H1 (cell line): ENCODE measurements at regions not wholly inside any gene's neighbourhood (a gene's known extent, or its start where the extent isn't known, plus 50 kb on each side); places are given as distances from the start of the nearest gene placed in this dataset.

Experiments used
- CTCF ChIA-PET: fragments of 300-600 bp; sonication (Branson Sonifier 250); formaldehyde crosslinking; loops from one replicate; lab custom pipeline; 2021; ENCODE audit not compliant: partially characterized antibody; lab: Charles Lee
- POLR2A ChIA-PET: fragments of 300-600 bp; sonication (Branson Sonifier 250); formaldehyde crosslinking; loops from one replicate; lab custom pipeline; 2021; ENCODE audit warnings: inconsistent platforms; ENCODE audit not compliant: partially characterized antibody; lab: Charles Lee
- DNase-seq, 2 experiments: peaks; one replicate each; pipeline versions ENCODE4 v3.0.0 to v3.0.0-alpha.2; 2010 to 2022; ENCODE audit warnings: low spot score in 2 of 2, low read depth in 1 of 2, mixed read lengths in 1 of 2
- FAIRE-seq: peaks from 2 replicates; lab custom pipeline; 2011; peaks lifted over from hg19 to GRCh38; lab: Jason Lieb, UNC
- H2AFZ ChIP-seq: 2 replicates; pipeline ENCODE4 v1.8.1; 2012; ENCODE audit warnings: low read length, inconsistent platforms
- H2AK5ac ChIP-seq: 2 replicates; pipeline ENCODE4 v1.6.1; 2013; ENCODE audit warnings: low read depth, low read length
- H2BK120ac ChIP-seq: replicated peaks from 2 replicates; pipeline ENCODE3; 2013; ENCODE audit warnings: low read depth, low read length, inconsistent platforms
- H2BK12ac ChIP-seq: 2 replicates; pipeline ENCODE4 v1.6.1; 2013; ENCODE audit warnings: low read depth, low read length
- H2BK15ac ChIP-seq: 2 replicates; pipeline ENCODE4 v1.6.1; 2013; ENCODE audit warnings: low read length
- H2BK20ac ChIP-seq: 2 replicates; pipeline ENCODE4 v1.6.1; 2013; ENCODE audit warnings: low read length
- H2BK5ac ChIP-seq: 2 replicates; pipeline ENCODE4 v1.6.1; 2013; ENCODE audit warnings: low read depth, low read length
- H3K14ac ChIP-seq: 2 replicates; pipeline ENCODE4 v1.6.1; 2013; ENCODE audit warnings: inconsistent platforms; ENCODE audit not compliant: insufficient read length
- H3K18ac ChIP-seq: 2 replicates; pipeline ENCODE4 v1.6.1; 2013; ENCODE audit warnings: low read length; ENCODE audit errors: extremely low read depth
- H3K23ac ChIP-seq: 2 replicates; pipeline ENCODE4 v1.6.1; 2013; ENCODE audit warnings: inconsistent platforms; ENCODE audit not compliant: insufficient read length
- H3K23me2 ChIP-seq: 2 replicates; pipeline ENCODE4 v1.6.1; 2013; ENCODE audit warnings: low read depth, low read length
- H3K27ac ChIP-seq: 2 replicates; pipeline ENCODE4 v1.6.1; 2011; ENCODE audit warnings: low read depth, low read length, inconsistent platforms
- H3K27me3 ChIP-seq, 4 experiments: replicated peaks in 1 of 4; 1 replicate in 1 of 4; 2 replicates in 3 of 4; pipeline versions ENCODE4 v1.6.1 to v1.8.1; 2011 to 2013; ENCODE audit warnings: low read length in 3 of 4, mild to moderate bottlenecking in 3 of 4, inconsistent platforms in 2 of 4, mixed read lengths in 2 of 4, moderate library complexity in 1 of 4; ENCODE audit not compliant: control insufficient read depth in 3 of 4, insufficient read depth in 3 of 4; ENCODE audit errors: extremely low read depth in 1 of 4
- H3K36me3 ChIP-seq, 4 experiments: 2 replicates each; pipeline versions ENCODE4 v1.6.1 to v1.8.1; 2011 to 2013; ENCODE audit warnings: mild to moderate bottlenecking in 4 of 4, low read length in 3 of 4, moderate library complexity in 2 of 4, control low read depth in 1 of 4, inconsistent platforms in 1 of 4; ENCODE audit not compliant: insufficient read depth in 4 of 4, control insufficient read depth in 2 of 4
- H3K4ac ChIP-seq: replicated peaks from 2 replicates; pipeline ENCODE3; 2013; ENCODE audit warnings: low read length, low read depth, mixed read lengths, inconsistent platforms; ENCODE audit not compliant: insufficient read length
- H3K4me1 ChIP-seq, 4 experiments: replicated peaks in 1 of 4; 1 replicate in 1 of 4; 2 replicates in 3 of 4; pipeline versions ENCODE4 v1.6.1 to v1.8.1; 2011 to 2013; ENCODE audit warnings: low read length in 3 of 4, inconsistent platforms in 2 of 4, mixed read lengths in 1 of 4; ENCODE audit not compliant: insufficient read depth in 4 of 4, control insufficient read depth in 3 of 4
- H3K4me2 ChIP-seq, 2 experiments: 2 replicates each; pipeline versions ENCODE4 v1.6.1 to v1.8.1; 2011 to 2013; ENCODE audit warnings: low read depth in 2 of 2, low read length in 2 of 2, control low read depth in 1 of 2, inconsistent platforms in 1 of 2, mild to moderate bottlenecking in 1 of 2; ENCODE audit not compliant: insufficient read depth in 1 of 2
- H3K4me3 ChIP-seq, 4 experiments: fragments of 200-600, 300-600 bp in 1 of 4; sonication (generic), shearing (Covaris generic), sonication (Bioruptor Twin) in 1 of 4; 2 replicates each; pipeline versions ENCODE4 v1.5.1 to v1.8.1; 2011 to 2016; ENCODE audit warnings: low read length in 4 of 4, low read depth in 3 of 4, control low read depth in 2 of 4, inconsistent platforms in 2 of 4, mild to moderate bottlenecking in 2 of 4, mixed read lengths in 1 of 4, moderate library complexity in 1 of 4; ENCODE audit not compliant: insufficient read depth in 2 of 4; ENCODE audit errors: extremely low read depth in 1 of 4
- H3K56ac ChIP-seq: replicated peaks from 2 replicates; pipeline ENCODE3; 2013; ENCODE audit warnings: low read depth, mild to moderate bottlenecking, mixed read lengths, low read length, inconsistent platforms; ENCODE audit not compliant: insufficient read length
- H3K79me1 ChIP-seq: 2 replicates; pipeline ENCODE4 v1.6.1; 2013; ENCODE audit warnings: low read depth, low read length, control low read depth
- H3K79me2 ChIP-seq, 2 experiments: 2 replicates each; pipeline versions ENCODE4 v1.6.1 to v1.8.1; 2012 to 2013; ENCODE audit warnings: low read length in 2 of 2, mild to moderate bottlenecking in 2 of 2, inconsistent platforms in 1 of 2; ENCODE audit not compliant: insufficient read depth in 2 of 2, control insufficient read depth in 1 of 2
- H3K9ac ChIP-seq, 4 experiments: replicated peaks in 1 of 4; 1 replicate in 1 of 4; 2 replicates in 3 of 4; pipeline versions ENCODE4 v1.6.1 to v1.8.1; 2011 to 2013; ENCODE audit warnings: low read depth in 3 of 4, low read length in 3 of 4, control low read depth in 2 of 4, mild to moderate bottlenecking in 2 of 4, moderate library complexity in 2 of 4, inconsistent platforms in 1 of 4; ENCODE audit errors: extremely low read depth in 1 of 4
- H3K9me3 ChIP-seq, 2 experiments: 2 replicates each; pipeline versions ENCODE4 v1.6.1 to v1.8.1; 2012 to 2013; ENCODE audit warnings: mild to moderate bottlenecking in 2 of 2, moderate library complexity in 2 of 2, control low read depth in 1 of 2, inconsistent platforms in 1 of 2, low read depth in 1 of 2, low read length in 1 of 2, mixed read lengths in 1 of 2; ENCODE audit not compliant: insufficient read depth in 2 of 2
- H4K20me1 ChIP-seq, 2 experiments: replicated peaks in 1 of 2; 2 replicates each; pipeline versions ENCODE3 to v1.8.1; 2011 to 2013; ENCODE audit warnings: inconsistent platforms in 2 of 2, low read length in 2 of 2, mild to moderate bottlenecking in 1 of 2; ENCODE audit not compliant: insufficient read depth in 2 of 2, control insufficient read depth in 1 of 2
- H4K5ac ChIP-seq: 2 replicates; pipeline ENCODE4 v1.6.1; 2013; ENCODE audit warnings: low read length, low read depth, mixed read lengths, inconsistent platforms; ENCODE audit not compliant: insufficient read length
- H4K8ac ChIP-seq: 2 replicates; pipeline ENCODE4 v1.8.0; 2013; ENCODE audit warnings: mild to moderate bottlenecking, moderate library complexity, low read length, inconsistent platforms; ENCODE audit not compliant: insufficient read depth; ENCODE audit errors: extremely low read depth
- H4K91ac ChIP-seq: replicated peaks from 2 replicates; pipeline ENCODE3; 2013; ENCODE audit warnings: low read length, mixed read lengths, inconsistent platforms; ENCODE audit not compliant: insufficient read length
- BACH1 ChIP-seq: IDR thresholded peaks from 2 replicates; pipeline ENCODE4 v1.6.1; 2012; ENCODE audit warnings: low read length, improper control_type of control experiment
- BRCA1 ChIP-seq: IDR thresholded peaks from 2 replicates; pipeline ENCODE4 v1.6.1; 2012; ENCODE audit warnings: low read depth, low read length, improper control_type of control experiment
- CBX5 ChIP-seq: fragments of 300-800, 300-1000 bp; sonication (generic); IDR thresholded peaks from 2 replicates; pipeline ENCODE4 v1.7.1; 2016; ENCODE audit warnings: antibody characterized with exemption, low read length, low read depth
- CEBPB ChIP-seq: IDR thresholded peaks from 2 replicates; pipeline ENCODE4 v1.6.1; 2012; ENCODE audit warnings: low read depth, low read length
- CHD2 ChIP-seq: IDR thresholded peaks from 2 replicates; pipeline ENCODE4 v1.6.1; 2012; ENCODE audit warnings: low read length, improper control_type of control experiment
- JUN ChIP-seq: IDR thresholded peaks from 2 replicates; pipeline ENCODE4 v1.6.1; 2011; ENCODE audit warnings: low read depth, mild to moderate bottlenecking, improper control_type of control experiment, low read length
- KDM4A ChIP-seq: IDR thresholded peaks from one replicate; pipeline ENCODE4 v1.7.1; 2012; ENCODE audit warnings: low read depth, mild to moderate bottlenecking, moderate library complexity, low read length, inconsistent platforms; ENCODE audit not compliant: severe bottlenecking
- NANOG ChIP-seq: IDR thresholded peaks from 2 replicates; pipeline ENCODE4 v1.6.1; 2011; ENCODE audit warnings: low read length, low read depth, mild to moderate bottlenecking, inconsistent platforms; ENCODE audit not compliant: insufficient read depth, poor library complexity, severe bottlenecking
- NRF1 ChIP-seq: IDR thresholded peaks from 2 replicates; pipeline ENCODE4 v1.6.1; 2011; ENCODE audit warnings: mild to moderate bottlenecking, low read depth, low read length, improper control_type of control experiment
- POLR2A ChIP-seq, 2 experiments: IDR thresholded peaks; 1 replicate in 1 of 2; 2 replicates in 1 of 2; pipeline ENCODE4 v1.6.1; 2011; ENCODE audit warnings: low read depth in 2 of 2, low read length in 2 of 2, mild to moderate bottlenecking in 2 of 2; ENCODE audit errors: control extremely low read depth in 1 of 2
- POLR2AphosphoS5 ChIP-seq: IDR thresholded peaks from 2 replicates; pipeline ENCODE4 v1.6.1; 2011; ENCODE audit warnings: low read depth, low read length
- SIN3A ChIP-seq, 2 experiments: IDR thresholded peaks in 1 of 2; conservative IDR thresholded peaks in 1 of 2; 2 replicates each; pipeline ENCODE4 v1.6.1; 2011 to 2012; ENCODE audit warnings: low read length in 2 of 2, improper control_type of control experiment in 1 of 2, low read depth in 1 of 2, mild to moderate bottlenecking in 1 of 2
- SIRT6 ChIP-seq: IDR thresholded peaks from one replicate; pipeline ENCODE4 v1.7.1; 2012; ENCODE audit warnings: low read length, inconsistent platforms
- SRF ChIP-seq: IDR thresholded peaks from 2 replicates; pipeline ENCODE4 v1.6.1; 2011; ENCODE audit warnings: mild to moderate bottlenecking, low read depth, low read length, moderate library complexity
- SUZ12 ChIP-seq: fragments of 200-600 bp; sonication (generic); IDR thresholded peaks from 2 replicates; pipeline ENCODE4 v1.6.1; 2012; ENCODE audit warnings: mild to moderate bottlenecking, inconsistent platforms, low read length, moderate library complexity, mixed read lengths
- TAF7 ChIP-seq: optimal IDR thresholded peaks from 2 replicates; pipeline ENCODE3; 2011; ENCODE audit warnings: low read depth, mild to moderate bottlenecking, inconsistent platforms, low read length, moderate library complexity, borderline replicate concordance
- TBP ChIP-seq: IDR thresholded peaks from 2 replicates; pipeline ENCODE4 v1.6.1; 2011; ENCODE audit warnings: low read depth, low read length, improper control_type of control experiment
- WGBS, 2 experiments: shearing (Covaris generic) in 1 of 2; methylation state at CpG; one replicate each; pipeline versions ENCODE4 v1.1.6 to v1.1.7; 2013 to 2015; ENCODE audit warnings: low lambda C conversion rate in 2 of 2, mixed read lengths in 2 of 2, inconsistent platforms in 1 of 2, low coverage in 1 of 2, missing lambda C conversion rate in 1 of 2; ENCODE audit not compliant: insufficient replicate concordance in 2 of 2, insufficient coverage in 1 of 2, insufficient read length in 1 of 2; ENCODE audit errors: extremely low coverage in 1 of 2, missing lambda C conversion rate in 1 of 2; 5-methylcytosine and 5-hydroxymethylcytosine counted together

- Histone ChIP-seq H3K9ac (no peak overlapping the region), H4K20me1 (no peaks in the 10 kb centered on the region), H2BK12ac (no peak overlapping the region), H2BK120ac (no peak overlapping the region), H2BK20ac (no peak overlapping the region), H2AK5ac (no peak overlapping the region), H4K91ac (no peak overlapping the region), H2AFZ (no peak overlapping the region), H3K79me1 (no peaks in the 10 kb centered on the region), H3K18ac (no peak overlapping the region), H4K5ac (no peak overlapping the region), H3K56ac (no peak overlapping the region), H3K4ac (no peak overlapping the region), H2BK15ac (no peak overlapping the region), H3K14ac (no peak overlapping the region), H3K23ac (no peak overlapping the region), H3K79me2 (no peaks in the 10 kb centered on the region), H3K4me2 (no peak overlapping the region), H4K8ac (no peak overlapping the region), H3K23me2 (no peaks in the 10 kb centered on the region), H3K4me3 (no peak overlapping the region), H2BK5ac (no peak overlapping the region), H3K27me3 (no peaks in the 10 kb centered on the region), H3K36me3 (no peaks in the 10 kb centered on the region), H3K9me3 (no peaks in the 10 kb centered on the region), H3K4me1 (no peaks in the 10 kb centered on the region), H3K27ac (no peak overlapping the region)
- POLR2A ChIA-PET = no interaction called here
- FAIRE-seq (no peak), DNase-seq (no peak)
- WGBS, 2 experiments = 92% methylated on average over 1 of the region's 1 CpG; no CpG with 5 or more reads in 1 of the 2 experiments
- CTCF ChIA-PET = interaction anchor here (1.2 to 1.4 kb wide), 2 partner anchors 11 to 25 kb away, joined by 3 read pairs; no protein-coding TSS in a partner anchor
- TF ChIP-seq BACH1 (no peak), SRF (no peak), SUZ12 (no peak), POLR2AphosphoS5 (no peak), NRF1 (no peak), TAF7 (no peak), TBP (no peak), BRCA1 (no peak), SIN3A (conservative IDR thresholded peaks at IDR 0.05 in 1 of 2, IDR thresholded peaks at IDR 0.05 in 1 of 2; ENCODE audit: low read depth in 1 of 2, low read length in 2 of 2) (no peak), SIRT6 (no peak), NANOG (no peak), CBX5 (no peak), KDM4A (no peak), CHD2 (no peak), CEBPB (no peak), JUN (no peak), POLR2A (IDR thresholded peaks at IDR 0.05; ENCODE audit: control extremely low read depth in 1 of 2, low read depth in 2 of 2, low read length in 2 of 2) (no peak)
Measured at GRCh38 chr2:146386096-146386495, 1458.7 kb upstream of the ACVR2A start.
